Astrocyte of the hippocampus (primary cell): ENCODE measurements at regions not wholly inside any gene's neighbourhood (a gene's known extent, or its start where the extent isn't known, plus 50 kb on each side); places are given as distances from the start of the nearest gene placed in this dataset.

Source experiments
- DNase-seq: peaks from one replicate; pipeline ENCODE4 v3.0.0; 2011; ENCODE audit warnings: low read depth, low spot score

DNA sequence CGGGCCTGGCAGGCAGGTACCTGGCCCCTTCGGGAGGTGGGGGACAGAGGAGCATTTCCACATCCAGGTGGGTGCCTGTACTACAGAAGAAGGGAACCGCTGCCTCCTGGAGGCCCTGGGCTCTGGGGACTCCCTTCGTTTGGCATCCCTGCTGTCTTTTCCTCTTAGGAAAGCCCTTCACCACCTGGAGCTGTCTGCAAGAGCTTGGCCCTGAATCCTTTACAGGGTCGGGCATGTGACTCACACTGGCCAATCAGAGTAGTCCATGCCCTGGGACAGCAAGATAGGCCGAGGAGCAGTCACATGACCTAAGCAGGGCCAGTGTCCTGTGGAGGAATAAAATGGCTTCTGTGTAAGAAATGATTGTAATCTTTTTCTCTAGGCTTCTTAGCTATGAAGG, 224.9 kb downstream of the ANKRD60 start:
- no peak for DNase-seq

DNA sequence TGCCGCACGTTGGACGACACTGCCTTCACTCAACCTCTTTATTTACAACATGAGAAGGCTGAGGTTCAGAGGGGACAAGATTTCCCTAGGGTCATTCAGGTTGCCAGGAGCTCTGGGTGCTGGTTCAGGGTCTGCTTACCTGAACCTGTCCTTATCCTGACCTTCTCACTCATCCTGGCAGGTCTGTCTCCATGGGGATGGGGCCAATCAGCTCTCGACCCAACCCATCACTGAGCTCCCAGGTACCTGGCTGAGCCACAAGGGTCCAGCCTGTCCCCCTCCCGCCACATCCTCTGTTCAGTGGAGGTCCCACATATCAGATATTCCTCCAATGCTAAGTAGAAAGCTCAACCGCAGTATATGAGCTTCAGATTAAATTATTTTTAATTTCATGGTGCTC, 225.6 kb downstream of the ANKRD60 start:
- DNase-seq: no peak

DNA sequence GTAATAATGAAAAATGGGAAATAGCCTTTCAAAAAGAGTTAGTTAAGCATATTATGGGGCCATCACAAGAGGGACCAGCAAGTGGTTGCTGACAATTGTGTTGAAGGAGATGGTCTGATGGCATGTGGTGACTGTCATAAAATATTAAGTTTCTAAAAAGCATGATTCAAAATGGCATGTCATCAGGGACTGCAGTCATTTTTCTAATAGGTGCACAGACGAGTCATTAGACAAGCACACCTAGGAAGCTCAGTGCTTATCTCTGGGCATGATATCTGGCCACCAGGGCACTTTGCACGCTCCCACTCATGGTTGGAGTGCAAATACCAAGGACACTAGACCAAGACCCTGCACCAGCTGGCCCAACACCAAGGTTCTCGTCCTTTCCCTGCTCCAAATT, 226.5 kb downstream of the ANKRD60 start:
- no peak for DNase-seq

DNA sequence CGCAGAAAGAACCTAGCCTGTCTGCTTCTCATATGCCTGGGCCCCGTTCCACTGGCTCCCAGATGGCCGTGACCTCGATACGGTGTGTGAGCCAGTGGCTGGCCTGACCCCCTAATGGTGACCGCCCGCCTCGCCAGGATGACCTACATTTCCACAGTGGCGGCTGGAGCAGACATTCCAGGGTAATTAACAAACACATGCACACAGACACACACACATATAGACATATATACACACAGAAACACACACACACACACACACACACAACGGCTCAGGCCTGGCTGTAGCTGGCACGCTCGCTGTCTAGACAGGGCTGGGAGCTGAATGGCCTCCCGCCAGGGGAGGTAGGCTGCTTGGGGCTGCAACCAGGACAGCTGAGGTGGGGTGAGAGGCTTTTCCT, 227.1 kb downstream of the ANKRD60 start:
- peak; percentile 56 for DNase-seq

DNA sequence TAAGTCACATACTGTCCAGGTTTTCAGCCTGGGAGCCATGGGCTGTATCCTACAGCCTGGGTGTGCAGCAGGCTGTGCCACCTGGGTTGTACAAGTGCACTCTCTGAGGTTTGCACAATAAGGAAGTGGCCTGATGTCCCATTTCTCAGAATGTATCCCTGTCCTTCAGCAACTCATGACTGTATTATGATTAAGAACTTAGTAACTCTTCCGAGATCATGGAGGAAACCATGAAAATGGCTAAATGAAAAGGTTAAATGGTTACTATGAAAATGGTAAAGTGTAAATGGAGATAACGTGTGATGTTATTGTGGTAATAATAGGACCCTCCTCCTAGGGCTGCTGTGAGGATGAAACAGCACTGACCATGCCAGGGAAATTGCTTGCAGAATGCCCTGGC, 227.6 kb downstream of the ANKRD60 start:
- DNase-seq: no peak

DNA sequence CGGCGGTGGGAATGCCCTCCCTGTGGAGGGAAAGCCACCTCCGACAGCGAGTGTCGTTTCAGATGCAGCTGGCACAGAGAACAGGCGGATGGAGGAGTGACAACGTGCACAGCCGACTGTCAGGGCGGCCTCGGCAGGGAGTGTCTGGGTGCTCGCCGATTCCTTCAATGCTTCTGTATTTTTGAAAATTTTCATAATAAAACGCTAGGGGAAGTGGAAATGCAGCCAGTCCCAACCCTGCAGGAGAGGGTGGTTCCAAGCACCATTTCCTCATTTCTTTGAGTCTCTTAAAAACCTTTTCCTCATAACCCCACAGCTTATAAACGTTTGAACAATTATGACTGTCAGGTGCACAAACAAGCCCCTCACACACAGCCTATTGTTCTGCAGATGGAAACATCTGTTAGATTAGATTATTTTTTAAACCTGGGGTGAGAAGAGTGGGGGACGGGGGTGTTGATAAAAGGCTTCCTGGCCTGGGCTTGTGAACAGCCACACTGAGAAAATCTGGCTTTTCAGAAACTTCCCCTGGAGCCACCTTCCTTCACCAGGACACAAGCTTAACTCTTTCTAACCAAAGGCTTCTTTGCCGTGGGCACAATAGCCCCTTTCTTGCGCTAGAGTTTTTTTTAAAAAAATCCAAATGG, 228.9 kb downstream of the ANKRD60 start:
- no peak for DNase-seq

DNA sequence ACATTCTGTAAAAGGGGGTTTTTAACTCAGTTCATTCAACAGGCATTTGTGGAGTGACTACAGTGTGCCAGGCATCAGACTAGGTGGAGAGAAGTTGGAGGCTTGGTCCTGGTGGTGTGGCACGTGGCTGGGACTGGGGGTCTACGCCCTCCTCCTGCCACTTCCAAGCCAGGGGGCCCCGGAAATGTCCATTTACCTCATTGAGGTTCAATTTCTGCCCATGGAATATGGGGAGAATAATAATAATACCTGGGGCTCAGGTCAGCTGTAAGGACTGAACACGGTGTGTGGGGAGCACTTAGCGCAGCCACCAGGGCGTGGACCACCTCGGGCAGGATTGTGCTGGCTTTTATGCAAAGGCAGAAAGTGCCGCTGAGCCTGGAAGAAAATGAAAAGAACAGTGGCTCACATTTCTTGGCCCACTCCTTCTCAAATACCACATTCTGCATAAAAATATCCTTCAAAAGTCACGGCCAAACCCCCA, 229.4 kb downstream of the ANKRD60 start:
- DNase-seq: peak; percentile 26

DNA sequence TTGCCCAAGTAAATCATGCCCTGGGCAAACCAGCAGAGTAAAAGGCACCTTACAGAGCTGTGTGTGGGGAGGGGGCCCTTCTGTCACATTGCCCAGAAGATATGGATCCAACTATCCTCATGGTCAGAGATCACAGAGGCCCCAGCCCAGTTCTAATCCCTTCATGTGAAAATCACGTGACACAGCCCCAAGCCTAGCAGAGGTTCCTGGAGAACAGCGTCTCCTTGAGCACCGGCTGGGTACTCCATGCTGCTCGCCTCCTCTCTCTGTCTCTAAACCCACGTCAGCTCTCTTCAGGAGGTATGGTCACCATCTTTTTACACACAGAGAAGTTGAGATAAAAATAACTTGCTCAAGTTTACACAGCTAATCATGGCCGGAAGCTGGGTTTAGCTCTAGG, 230.2 kb downstream of the ANKRD60 start:
- DNase-seq: no peak

DNA sequence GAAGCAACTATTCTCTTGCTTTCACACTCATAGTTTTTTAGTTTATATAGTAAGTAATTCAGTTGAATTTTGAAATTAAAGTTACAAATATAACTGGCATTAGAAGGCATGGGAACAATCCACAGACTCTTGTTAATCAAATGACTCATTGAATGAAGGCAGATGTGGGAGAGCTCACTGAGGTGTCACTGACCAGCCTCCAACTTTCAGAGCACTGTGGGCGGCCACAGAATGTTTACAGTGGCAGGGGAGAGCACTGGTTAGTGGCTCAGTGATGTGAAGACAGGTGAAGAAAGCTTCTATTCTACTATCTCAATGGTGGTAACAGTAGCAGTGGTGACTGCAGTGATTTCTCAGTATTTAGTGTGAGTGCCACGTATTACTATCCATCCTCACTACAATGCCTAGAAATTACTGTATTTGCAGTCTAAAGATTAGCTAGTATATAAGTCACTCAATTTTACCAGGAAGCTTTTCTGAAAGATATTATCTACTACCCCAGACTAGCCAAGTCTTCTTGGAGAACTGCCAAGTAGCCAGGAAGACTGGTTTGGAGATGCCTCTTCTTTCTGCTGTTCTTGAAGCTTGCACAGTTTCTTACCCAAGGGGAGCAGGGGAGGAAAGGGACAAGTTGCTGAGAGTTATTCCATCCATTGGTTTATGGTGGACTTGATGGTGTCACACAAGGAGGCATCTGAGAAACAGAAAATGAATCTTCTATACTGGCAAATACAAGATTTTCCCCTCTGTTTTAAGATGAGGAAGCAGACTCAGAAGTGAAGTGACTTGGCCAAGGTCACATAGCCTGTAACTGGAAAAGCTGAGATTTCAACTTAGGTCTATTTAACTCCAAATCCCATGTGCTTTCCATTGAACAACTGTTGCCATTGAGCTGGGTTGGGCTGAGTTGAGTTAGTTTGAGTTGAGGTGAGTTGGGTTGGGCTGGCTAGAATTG, 231.2 kb downstream of the ANKRD60 start:
- peak; percentile 36 for DNase-seq

DNA sequence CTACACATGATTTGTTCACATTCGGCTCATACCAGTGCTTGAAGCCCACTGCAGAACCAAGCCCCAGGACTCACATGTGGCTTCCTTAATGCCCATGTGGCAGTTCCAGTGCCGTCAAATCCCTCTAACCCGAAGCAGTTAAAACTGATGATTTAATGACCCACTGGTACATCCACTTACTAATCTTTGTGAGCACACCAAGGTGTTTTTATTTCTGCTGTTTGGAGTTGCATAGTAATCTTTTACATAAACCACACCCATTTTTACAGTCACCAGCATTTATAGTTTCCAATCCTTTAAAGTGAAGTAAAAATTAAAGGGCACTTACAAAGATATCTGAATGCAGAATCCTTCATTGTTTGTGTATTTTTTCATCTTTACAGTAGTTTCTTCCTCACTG, 232.0 kb downstream of the ANKRD60 start:
- DNase-seq: no peak

DNA sequence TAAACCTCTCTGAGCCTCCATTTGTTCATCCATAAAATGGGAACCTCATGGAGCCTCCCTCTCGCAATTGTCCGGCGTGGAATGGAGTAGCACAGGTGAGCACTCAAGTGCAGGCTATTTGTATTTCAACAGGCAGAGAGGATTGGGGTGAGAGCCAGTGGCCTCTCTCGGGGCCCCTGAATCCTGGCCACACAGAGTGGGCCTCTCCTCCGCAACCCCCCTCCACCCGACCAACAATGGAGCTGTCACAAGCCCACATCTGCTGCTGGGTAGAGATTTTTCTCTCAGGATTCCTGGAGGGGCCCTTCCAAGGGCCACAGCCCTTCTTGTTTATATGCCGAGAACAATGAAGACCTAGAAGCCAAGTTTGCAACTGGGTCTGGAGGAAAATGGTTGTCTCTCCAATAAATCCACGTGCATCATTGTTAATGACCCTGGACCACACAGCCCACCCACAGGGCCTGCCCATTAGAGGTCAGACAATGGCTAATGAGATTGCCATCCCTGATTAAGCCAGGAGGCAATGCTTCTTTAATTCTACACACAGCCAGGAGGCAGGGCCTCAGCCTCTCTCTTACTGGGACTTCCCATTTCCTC, 233.0 kb downstream of the ANKRD60 start:
- no peak for DNase-seq

DNA sequence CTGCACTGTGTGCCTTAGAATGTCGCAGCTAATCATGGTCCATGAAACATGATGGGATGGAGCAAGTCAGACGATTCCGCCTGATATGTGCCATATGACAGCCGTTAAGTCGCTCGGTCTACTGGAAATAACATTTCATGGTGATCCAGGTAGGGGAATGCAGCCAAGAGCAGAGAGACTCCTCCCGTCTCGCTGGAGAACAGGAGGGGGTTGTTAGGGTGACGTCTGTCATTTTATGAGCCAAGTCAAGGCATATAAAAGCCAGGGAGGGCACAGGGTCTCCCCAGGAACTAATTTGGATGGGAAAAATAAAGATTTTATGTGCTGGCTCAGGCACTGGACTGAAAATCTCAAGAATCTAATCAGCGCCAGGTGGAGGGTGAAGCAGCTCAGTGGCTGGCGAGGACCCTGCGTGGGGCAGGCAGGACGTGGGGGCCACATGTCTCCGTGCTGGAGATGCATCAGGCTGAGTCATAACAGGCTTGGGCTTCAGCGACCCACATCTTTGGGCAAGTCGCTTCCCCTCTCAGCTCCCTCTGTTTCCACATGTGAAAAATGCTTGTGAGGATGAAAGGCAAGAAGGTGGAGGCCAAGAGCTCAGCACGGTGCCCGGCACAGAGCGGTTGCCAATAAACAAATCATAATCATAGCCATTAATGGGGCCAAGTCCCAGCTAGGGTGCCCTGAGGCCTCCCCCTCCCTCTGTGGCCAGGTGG, 234.6 kb downstream of the ANKRD60 start:
- no peak for DNase-seq

DNA sequence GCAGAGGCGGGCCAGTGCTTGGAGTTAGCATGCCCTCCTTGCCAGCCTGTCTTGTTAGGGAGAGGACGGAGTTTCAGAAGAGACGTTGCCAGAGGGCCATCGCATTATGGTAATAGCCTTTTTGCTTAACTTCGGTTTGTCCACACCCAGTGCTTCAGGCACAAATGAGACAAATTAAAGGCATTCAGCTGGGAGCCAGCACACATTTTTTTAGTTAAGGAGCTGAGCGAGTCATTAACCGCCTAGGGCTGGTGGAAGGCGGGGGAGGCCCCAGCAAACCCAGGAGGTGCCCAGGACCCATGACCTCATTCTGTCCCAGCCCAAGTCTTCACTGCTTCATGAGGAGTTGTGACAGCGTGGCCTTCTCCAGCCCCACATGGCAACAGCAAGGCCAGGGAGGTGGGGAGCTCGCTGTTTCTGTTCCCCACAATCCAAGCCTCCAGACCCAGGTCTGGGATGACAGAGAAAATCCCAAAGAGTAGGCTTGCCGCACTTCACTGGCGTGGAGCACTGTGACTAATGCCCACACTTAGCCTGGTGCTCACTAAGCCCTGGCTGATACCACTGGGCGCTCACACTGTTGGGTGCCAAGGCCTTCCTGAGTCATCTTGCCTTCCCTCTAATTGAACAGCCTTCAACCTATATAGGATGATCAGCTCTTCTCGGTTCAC, 237.1 kb downstream of the ANKRD60 start:
- peak; percentile 84 for DNase-seq

DNA sequence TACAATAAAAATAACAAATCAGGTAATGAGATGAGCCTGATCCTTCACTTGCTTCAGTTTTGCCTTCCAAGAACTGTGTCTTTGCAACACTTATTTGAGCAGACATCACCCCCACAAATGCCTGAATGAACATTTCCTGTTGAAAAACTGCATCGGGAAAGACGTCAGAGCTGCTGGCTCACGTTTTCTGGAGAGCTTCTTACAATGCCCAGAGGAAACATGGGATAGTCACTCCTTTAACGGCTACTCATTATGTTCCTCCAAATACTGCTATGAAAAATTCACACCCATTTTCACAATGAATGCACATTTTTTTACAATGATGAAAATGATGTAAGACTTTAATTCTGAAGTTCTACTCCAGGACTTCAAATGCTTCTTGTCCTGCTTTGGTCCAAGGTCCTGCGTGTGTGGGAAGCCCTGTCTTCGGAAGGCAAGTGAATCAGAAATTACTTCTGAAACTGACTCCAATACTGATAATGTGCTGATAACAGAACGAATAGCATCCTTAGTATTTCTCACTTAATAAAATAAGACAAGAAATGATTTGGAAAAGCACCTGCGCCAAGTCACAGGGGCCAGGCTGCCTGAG, 238.0 kb downstream of the ANKRD60 start:
- DNase-seq: peak; percentile 47

DNA sequence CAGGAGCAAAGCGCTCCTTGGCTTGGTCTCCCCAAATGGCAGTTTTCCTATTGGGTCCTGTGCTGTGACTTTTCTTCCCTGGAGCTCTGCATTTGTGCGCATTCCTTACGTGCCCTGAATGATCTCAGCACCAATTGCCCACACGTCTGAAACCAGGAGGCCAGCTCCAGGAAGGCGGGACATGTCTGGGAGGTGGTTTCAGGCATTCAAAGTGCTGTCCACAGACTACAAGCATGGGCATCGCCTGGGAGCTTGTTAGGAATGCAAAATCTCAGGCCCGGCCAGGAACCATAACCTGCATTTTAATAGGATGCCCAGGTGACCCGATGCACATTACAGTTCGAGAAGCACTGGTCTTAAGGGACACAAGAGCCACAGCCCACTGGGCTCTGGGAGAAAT, 239.6 kb downstream of the ANKRD60 start:
- DNase-seq: no peak

DNA sequence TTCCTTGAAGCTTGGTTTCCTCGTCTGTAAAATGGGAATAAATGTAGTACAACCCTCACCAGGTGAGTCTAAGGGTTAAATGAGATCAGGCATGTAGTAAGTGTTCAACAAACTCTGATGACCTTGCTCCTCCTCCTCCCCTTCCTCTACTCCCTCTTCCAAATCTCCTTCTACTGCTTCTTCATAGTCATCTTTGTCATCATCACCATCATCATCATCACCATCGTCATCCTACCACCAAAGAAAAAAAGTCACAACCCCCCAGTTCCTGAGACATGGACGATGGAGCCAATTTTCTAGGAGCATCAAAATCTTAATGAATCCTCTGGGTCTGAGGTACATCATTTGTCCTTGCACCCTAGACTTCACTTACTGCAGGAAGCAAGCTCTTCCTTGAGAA, 240.0 kb downstream of the ANKRD60 start:
- no peak for DNase-seq

DNA sequence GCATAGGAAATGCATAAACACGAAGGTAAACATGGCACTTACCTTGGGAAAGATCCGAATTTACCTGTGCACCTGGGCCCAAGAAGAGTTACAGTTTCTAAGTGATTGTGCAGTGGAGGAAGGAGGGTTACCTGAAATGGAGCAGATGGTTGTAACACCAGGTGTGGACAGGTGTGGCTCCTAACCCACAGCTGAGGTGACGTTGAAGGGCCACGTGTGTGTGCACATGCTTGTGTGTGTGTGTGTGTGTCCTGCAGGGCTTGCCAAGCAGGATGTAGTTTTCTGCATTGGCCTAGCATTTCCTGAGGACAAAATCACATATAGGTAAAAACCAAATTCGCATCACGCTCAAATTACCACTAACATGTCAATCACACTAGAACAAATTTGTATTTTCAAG, 240.8 kb downstream of the ANKRD60 start:
- no peak for DNase-seq

DNA sequence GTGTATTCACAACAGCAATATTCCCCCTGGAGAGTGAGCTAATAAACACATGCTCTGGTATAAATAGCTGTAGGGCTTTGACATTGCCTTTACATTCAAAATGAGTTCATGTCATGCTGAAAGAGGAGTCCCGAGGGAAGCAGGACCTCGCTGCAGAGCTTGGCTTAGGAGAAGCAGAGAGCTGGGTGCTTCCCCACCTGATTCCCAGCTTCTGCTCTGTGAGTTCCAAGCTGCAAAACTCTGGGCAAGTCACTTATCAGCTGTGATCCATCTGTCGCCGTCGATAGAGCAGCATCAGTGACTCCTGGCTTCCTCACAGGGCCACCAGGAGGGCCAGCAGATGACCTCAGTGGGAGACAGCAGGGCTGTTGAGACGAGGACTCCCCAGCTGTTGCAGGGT, 241.8 kb downstream of the ANKRD60 start:
- DNase-seq: no peak

DNA sequence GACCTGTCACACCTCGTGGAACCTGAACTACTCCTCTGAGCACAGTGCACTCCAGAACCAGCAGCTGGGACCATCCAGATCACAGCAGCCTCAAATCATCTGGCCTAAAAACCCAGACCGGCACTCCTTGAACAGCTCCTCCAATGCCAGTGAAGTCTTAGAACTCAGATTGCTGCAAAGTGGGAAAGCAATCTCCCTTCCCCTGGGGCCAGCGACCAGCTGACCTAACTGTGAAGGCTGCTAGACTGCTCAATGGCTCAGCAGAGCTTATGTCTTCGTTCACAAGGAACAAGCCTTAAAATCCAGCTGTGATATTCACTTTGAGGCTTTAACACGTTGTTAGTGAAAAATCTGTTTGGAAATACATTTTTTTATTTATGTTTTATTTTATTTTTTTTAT, 243.2 kb downstream of the ANKRD60 start:
- no peak for DNase-seq

DNA sequence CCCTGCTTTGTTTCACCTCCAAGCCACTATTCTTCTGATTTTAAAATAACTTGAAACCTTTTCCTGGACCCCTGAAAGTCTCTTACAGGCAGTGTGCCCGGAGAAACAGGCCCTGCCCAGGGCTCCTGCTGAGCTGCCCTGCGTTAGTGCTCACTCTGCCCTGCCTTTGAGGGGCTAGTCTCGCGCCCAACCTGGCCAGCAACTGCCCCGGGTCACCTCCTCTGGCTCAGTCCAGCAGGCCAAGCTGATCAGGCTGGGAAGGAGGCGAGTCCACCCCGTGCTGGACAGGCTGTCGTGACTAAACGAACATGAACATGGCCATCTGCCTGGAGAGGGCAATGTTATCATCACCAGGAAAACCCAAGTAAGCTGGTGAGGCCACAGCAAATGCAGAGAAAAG, 245.4 kb downstream of the ANKRD60 start:
- no peak for DNase-seq

DNA sequence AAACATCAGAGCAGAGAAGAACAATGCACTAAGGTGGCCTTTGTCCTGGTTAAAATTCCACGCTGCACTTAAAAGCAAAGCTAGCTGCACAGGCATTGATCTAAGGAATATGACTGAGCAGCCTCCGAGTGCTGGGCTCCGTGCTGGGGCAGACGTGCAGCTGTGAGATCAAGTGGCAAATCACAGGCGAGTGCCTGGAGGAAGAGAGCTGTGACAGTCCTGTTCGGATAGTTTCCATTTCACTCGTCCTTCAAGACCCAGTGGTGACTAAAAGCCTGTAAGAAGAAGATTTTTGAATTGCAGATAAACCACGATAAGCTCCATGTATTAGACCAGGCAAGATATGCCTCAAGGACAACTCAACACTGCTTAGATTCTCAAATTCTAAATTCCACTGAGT, 247.9 kb downstream of the ANKRD60 start:
- DNase-seq: no peak
